ENCODE measurements at regions not wholly inside any gene's neighbourhood (a gene's known extent, or its start where the extent isn't known, plus 50 kb on each side); places are given as distances from the start of the nearest gene placed in this dataset.

DNA sequence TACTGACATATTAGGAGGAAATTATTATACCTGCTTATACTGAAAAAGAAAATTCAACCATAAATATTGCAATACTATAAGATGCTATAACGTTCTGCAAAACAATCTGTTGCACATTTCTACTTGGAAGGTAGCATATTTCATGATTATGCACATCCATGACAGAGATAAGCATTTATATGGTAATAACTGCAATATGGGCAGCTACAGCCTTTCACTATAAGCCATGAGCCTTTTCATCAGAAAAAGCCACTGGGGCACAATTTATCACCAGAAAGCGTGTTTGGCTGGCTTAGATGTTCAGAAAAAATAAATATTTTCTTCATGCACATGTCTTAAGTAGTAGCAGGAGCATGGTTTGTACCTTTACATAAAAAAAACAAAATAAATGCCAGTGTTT, 340.7 kb downstream of the GALC start:
- no peak for TF ChIP-seq EZH2 (IDR thresholded peaks at IDR 0.05; ENCODE audit: low read depth, unreplicated experiment)
- TF ChIP-seq, protein P1, sequence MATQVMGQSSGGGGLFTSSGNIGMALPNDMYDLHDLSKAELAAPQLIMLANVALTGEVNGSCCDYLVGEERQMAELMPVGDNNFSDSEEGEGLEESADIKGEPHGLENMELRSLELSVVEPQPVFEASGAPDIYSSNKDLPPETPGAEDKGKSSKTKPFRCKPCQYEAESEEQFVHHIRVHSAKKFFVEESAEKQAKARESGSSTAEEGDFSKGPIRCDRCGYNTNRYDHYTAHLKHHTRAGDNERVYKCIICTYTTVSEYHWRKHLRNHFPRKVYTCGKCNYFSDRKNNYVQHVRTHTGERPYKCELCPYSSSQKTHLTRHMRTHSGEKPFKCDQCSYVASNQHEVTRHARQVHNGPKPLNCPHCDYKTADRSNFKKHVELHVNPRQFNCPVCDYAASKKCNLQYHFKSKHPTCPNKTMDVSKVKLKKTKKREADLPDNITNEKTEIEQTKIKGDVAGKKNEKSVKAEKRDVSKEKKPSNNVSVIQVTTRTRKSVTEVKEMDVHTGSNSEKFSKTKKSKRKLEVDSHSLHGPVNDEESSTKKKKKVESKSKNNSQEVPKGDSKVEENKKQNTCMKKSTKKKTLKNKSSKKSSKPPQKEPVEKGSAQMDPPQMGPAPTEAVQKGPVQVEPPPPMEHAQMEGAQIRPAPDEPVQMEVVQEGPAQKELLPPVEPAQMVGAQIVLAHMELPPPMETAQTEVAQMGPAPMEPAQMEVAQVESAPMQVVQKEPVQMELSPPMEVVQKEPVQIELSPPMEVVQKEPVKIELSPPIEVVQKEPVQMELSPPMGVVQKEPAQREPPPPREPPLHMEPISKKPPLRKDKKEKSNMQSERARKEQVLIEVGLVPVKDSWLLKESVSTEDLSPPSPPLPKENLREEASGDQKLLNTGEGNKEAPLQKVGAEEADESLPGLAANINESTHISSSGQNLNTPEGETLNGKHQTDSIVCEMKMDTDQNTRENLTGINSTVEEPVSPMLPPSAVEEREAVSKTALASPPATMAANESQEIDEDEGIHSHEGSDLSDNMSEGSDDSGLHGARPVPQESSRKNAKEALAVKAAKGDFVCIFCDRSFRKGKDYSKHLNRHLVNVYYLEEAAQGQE (IDR thresholded peaks at IDR 0.05; ENCODE audit: unreplicated experiment): no peak
- TF ChIP-seq, protein P2, sequence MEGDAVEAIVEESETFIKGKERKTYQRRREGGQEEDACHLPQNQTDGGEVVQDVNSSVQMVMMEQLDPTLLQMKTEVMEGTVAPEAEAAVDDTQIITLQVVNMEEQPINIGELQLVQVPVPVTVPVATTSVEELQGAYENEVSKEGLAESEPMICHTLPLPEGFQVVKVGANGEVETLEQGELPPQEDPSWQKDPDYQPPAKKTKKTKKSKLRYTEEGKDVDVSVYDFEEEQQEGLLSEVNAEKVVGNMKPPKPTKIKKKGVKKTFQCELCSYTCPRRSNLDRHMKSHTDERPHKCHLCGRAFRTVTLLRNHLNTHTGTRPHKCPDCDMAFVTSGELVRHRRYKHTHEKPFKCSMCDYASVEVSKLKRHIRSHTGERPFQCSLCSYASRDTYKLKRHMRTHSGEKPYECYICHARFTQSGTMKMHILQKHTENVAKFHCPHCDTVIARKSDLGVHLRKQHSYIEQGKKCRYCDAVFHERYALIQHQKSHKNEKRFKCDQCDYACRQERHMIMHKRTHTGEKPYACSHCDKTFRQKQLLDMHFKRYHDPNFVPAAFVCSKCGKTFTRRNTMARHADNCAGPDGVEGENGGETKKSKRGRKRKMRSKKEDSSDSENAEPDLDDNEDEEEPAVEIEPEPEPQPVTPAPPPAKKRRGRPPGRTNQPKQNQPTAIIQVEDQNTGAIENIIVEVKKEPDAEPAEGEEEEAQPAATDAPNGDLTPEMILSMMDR (conservative IDR thresholded peaks at IDR 0.05; ENCODE audit: low read depth in 2 of 2): no peak
- no peak for TF ChIP-seq EZH2phosphoT487 (IDR thresholded peaks at IDR 0.05; ENCODE audit: unreplicated experiment)
- TF ChIP-seq POLR2AphosphoS5 (IDR thresholded peaks at IDR 0.05; ENCODE audit: low read depth): no peak
- TF ChIP-seq, protein P3, sequence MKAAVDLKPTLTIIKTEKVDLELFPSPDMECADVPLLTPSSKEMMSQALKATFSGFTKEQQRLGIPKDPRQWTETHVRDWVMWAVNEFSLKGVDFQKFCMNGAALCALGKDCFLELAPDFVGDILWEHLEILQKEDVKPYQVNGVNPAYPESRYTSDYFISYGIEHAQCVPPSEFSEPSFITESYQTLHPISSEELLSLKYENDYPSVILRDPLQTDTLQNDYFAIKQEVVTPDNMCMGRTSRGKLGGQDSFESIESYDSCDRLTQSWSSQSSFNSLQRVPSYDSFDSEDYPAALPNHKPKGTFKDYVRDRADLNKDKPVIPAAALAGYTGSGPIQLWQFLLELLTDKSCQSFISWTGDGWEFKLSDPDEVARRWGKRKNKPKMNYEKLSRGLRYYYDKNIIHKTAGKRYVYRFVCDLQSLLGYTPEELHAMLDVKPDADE (IDR thresholded peaks at IDR 0.05): no peak
- TF ChIP-seq CREB1 (CRISPR knock-in tag; IDR thresholded peaks at IDR 0.05; ENCODE audit: low read depth): no peak
- no peak for TF ChIP-seq STAT1 (IDR thresholded peaks at IDR 0.05; ENCODE audit: unreplicated experiment)
- TF ChIP-seq JUNB (IDR thresholded peaks at IDR 0.05; ENCODE audit: unreplicated experiment): no peak

All from GM23338 (cell line).